ENCODE measurements at regions not wholly inside any gene's neighbourhood (a gene's known extent, or its start where the extent isn't known, plus 50 kb on each side); places are given as distances from the start of the nearest gene placed in this dataset.
"Not testable (repeated sequence)": the region's sequence is repeated elsewhere in the genome, so short reads cannot be mapped to it uniquely, and the experiment has no call there.

DNA sequence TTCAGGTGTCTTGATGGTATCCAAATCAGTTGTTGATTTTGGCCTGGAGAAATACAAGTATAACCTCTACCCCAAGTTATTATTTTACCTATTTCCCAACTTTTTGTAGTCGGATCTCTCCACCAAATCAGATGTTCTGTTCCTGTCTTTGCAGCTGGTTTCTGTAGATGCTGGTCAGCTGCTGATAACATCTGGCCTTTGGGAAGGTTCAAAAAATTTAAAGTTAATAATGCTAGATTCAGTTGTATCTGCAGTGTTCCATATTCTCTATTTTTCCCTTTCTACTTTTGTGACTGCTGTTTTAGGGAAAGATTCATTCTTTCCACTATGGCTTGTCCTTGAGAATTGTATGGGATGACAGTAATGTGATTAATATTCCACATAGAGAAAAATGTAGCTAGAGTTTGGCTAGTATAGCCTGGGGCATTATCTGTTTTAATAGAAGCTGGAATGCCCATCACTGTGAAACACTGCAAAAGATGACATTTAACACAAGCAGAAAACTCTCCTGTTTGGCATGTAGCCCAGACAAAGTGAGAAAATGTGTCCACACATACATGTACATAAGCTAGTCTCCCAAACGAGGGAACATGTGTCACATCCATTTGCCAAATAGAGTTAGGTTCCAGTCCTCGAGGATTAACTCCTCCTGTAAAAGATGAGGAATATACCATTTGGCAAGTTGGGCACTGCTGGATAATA, 99.2 kb downstream of the ZNF100 start:
- DNase-seq: peak; percentile 0

DNA sequence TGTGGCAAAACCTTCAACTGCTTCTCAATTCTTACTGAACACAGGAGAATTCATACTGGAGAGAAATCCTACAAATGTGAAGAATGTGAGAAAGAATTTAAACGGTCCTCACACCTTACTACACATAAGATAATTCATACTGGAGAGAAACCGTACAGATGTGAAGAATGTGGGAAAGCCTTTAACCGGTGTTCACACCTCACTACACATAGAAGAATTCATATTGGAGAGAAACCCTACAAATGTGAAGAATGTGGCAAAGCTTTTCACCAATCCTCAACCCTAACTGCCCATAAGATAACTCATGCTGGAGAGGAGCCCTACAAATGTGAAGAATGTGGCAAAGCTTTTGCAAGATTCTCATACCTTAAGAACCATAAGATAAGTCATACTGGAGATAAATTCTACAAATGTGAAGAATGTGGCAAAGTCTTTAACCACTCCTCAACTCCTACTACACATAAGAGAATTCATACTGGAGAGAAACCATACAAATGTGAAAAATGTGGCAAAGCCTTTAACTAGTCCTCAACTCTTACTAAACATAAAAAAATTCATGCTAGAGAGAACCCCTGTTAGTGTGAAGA, 111.7 kb downstream of the ZNF100 start:
- no peak for DNase-seq

DNA sequence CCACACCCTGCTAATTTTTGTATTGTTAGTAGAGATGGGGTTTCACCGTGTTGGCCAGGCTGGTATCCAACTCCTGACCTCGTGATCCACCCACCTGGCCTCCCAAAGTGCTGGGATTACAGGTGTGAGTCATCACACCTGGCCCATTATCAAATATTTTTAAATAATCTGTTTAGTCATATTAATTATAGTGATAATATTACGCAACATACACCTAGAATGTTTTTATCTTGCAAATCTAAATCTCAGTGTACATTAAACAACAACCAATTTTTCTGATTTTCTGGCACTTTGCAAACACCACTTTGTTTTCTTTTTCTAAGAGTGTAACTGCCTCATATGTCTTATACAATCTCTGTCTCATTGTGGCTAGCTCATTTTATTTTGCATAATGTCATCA, 115.9 kb downstream of the ZNF100 start:
- not testable (repeated sequence) for DNase-seq

DNA sequence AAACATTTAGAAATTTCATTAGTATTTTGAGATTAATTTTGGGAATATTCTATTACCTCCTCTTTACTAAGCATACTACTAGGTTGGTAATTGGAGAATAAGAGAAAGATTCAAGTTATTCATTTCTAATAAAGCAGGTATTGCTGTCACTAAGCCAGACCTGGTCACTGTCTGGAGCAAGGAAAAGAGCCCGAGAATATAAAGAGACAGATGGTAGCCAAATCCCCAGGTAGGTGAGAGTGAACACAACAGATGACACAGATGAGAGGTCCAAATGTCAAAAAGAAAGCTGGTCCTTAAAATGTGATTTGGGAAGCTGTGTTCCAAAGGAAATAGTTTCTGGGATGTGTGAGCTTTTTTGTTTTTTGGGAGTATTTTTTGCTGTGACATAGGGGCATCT, 128.6 kb downstream of the ZNF100 start:
- no peak for DNase-seq

DNA sequence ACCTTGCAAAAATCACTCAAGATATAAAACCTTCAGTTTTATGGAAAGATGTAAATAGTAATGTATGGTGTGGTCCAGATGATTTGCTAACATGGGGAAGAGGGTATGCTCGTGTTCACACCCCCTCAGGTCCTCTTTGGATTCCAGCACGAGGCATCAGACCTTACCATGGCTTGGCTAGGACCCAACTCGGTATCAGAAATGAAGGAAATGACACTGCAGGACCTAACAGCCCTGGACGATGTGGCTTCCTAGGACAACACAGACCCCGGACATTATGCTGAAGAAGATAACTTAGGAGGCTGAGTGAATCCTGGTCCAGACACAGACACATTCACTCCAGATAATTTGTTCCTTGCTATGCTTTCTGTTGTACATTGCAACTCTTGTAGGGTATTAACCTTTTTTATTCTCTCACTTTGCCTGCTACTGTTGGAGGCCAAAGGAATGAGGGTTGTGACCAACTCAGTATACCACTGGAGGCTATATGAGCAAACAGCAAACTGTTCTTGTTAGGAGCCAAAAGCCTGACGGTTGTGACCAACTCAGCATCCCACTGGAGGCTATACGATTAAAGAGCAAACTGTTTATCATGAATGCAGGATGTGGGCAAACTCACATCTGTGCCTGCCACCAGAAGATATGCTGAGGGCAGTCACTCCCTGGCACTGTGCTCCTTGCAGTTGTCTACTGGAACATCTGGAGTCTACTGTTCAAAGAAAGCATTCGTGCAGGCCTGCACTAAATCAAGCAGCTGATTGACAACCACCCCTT, 121.7 kb downstream of the ZNF429 start:
- no peak for DNase-seq

DNA sequence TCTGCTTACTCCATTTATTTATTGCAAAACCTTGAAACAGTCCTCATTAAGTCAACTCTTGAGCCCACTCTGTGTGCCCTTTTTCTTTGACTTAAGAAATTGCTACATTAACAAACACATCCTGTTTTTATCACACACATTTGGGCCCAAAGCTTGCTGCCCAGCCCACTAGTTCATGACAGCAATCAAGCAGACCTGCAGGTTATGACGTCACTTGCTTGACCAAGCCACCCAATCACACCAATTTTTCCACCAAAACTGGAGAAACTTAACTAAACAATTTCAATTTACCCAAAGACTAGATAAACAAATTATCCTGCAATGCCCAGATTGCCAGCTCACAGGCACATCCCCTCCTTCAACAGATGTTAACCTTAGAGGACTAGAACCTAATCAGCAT, 120.7 kb downstream of the ZNF429 start:
- DNase-seq: no peak

DNA sequence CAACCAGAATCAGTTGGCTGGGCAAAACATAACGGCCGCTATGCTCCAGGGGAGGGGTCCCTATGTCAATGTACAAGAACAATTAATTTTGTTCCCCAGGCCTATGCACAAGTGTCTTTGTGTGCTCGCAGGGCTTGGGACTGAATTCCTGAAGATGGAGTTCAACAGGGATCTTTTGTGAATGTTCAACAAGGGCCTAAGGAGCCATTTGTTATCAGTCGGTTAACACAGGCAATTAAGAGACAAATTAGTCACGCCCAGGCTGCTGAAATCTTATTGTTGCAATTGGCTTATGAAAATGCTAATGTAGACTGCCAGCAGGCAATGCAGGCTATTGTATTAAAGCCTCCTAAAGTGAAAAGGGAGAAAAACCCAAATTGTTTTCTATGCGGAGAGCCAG, 117.5 kb downstream of the ZNF429 start:
- no peak for DNase-seq

DNA sequence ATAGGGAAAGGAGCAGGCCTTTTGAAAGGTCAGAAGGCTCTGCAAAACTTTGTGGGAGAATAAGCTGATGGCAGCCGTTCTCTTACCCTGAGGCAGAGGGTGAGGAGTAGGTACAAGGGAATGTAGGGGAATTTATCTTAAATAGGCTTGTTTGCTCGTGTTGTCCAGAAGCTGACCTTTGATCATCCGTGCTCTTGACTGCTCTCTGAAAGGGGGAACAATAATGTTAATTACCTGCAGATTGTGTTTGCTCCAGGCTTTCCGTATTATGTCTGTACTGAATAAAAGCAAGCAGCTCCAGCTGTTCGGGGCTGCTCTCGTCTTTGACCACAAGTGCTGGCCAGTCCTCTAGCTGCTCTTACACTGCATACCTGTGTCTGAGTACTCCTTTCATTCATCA, 116.3 kb downstream of the ZNF429 start:
- DNase-seq: no peak

DNA sequence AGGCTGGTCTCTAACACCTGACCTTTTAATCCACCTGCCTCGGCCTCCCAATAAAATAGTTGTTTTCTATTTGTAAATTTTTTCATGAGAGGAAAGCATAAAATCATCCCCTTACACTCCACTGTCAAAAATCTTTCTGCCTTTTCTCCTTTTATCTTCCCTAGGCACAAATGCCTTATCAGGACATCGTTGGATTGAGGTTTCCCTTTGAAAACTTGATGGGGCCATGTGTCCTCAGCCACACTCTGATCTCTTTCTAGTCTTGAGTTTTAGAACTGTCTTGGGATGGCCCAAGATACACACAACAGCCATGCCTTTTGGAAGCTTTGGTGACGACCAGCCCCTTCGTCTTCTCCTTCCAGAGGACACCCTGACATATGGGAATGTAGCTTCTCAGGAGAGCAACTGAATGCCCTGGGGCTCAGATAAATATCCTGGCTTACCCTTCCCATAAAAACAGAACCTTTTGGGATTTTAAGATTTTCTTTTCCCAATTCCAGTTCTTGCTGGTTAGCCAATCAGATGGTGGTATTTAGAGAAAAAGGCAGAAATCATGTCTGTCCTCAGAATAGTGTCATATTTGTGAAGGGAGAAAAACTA, 112.4 kb downstream of the ZNF429 start:
- DNase-seq: no peak

DNA sequence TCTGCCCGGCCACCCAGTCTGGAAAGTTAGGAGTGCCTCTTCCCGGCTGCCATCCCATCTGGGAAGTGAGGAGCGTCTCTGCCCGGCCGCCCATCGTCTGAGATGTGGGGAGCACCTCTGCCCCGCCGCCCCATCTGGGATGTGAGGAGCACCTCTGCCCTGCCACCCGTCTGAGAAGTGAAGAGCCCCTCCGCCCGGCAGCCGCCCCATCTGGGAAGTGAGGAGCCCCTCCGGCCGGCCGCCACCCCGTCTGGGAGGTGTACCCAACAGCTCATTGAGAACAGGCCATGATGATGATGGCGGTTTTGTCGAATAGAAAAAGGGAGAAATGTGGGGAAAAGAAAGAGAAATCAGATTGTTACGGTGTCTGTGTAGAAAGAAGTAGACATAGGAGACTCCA, 109.4 kb downstream of the ZNF429 start:
- DNase-seq: not testable (repeated sequence)

DNA sequence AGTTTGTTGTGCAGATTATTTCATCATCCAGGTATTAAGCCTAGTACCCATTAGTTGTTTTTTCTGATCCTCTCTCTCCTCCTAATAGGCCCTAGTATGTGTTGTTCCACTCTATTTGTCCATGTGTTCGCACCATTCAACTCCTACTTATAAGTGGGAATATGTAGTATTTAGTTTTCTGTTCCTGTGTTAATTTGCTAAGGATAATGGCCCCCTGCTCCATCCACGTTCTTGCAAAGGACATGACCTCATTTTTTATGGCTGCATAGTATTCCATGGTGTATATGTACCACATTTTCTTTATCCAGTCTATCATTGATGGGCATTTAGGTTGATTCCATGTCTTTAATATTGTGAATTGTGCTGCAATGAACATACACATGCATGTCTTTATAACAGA, 107.8 kb downstream of the ZNF429 start:
- DNase-seq: not testable (repeated sequence)

DNA sequence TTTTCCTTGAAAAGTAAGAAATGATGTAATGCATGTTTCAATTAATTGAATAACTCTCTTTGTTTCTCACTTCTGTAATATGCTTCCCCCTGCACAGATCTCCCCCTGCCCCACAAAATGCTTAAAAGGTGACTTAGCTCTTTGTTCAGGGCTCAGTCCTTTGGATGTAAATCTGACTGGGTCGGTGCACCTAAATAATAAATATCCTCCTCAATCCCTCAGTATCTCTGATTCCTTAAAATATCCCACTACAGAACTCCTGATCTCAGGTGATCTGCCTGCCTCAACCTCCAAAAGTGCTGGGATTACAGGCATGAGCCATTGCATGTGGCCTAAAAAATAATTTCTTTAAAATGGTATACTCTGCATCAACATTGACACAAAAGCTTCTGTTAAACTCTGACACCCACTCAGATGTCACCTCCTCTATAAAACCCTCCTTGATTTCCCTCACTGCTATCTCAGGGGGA, 107.0 kb downstream of the ZNF429 start:
- no peak for DNase-seq

DNA sequence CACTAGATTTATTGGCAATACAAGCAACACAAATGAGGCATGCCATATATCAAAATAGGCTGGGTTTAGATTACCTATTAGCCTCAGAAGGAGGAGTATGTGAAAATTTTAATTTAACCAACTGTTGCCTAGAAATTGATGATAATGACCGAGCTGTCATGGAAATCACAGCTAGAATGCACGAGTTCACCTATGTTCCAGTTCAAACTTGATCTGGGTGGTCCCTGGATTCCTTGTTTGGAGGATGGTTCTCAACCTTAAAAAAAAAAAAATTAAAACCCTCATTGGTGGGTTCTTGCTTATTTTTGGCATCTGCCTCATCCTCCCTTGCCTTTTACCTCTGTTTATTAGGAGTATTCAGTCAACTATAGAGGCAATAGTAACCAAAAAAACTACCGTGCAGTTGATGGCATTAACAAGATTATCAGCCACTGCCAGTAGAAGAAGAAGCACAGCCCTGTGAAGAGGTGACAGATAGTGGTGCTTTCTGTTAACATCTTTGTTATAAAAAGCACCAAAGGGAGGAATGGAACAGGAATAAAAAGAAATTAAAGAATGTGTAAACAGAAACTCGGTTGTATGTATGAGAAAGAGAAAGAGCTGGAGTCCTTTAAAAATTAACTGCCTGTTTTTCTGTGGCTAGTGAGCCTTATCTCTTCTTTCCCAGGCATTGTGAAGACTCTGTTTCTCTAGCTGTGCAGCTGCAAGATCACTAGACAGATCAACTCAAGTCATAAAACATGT, 106.4 kb downstream of the ZNF429 start:
- DNase-seq: no peak

DNA sequence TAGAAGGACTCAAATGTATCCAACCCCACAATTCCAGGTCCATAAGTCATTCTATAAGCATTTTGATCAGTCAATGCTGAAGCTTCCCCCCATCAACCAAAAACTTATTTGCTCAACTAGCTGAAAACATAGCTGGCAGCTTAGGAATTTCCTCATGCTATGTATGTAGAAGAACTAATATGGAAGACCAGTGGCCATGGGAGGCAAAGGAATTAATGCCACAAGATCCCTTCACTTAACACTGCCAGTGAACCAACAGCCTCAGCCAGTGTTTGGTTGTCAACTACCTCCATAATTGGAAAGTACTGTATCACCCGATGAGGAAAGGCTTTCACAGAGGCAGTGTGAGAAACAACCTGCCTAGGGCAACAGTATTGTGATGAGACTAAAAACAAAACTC, 105.4 kb downstream of the ZNF429 start:
- no peak for DNase-seq

DNA sequence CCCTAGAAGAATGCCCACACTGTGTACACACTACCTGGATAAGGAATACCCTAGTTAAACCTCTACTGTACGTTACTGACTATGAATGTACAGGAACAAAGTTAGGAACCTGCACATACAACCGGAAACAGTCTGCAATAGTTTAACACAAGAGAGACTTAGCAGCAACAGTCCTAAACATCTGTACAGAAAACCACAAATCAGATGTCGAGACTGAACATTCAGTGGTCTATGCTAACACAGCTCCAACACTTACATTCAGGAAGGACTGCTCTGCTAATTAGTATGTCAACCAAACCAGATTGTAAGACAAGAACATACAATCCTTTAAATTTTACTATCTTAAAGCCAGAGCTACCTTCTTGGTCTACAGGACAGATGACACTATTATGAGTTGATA, 104.9 kb downstream of the ZNF429 start:
- no peak for DNase-seq

DNA sequence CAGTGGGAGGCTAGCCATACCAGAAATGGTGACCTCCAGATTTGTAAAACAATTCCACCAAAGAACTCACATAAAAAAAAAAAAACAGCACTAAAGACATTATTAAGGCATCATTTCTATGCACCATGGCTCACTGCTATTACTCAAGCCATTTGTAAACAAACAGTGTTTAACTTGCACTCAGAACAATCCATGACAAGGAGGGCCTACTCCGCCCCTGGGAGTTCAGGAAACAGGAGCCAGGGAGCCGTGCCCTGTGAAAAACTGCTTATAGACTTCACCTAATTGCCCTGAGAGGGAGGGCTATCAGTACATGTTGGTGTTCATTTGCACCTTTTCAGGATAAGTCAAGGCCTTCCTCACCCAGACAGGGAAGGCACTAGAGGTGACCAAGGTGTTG, 103.2 kb downstream of the ZNF429 start:
- no peak for DNase-seq

DNA sequence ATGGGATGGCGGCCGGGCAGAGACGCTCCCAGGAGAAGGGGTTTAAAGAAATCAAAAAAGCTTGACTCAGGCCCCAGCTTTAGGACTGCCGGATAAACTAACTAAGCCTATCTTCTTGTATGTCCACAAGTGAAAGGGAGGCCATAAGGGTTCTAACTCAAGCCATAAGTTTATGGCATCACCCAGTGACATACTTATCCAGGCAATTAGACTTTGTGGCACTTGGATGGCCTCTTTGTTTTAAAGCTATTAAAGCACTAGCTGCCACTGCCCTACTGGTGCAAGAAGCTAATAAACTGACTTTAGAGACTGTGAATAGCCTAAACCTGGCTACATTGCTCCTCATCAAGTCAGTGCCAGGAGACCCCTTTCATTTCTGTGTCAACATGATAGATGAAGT, 102.0 kb downstream of the ZNF429 start:
- DNase-seq: no peak

DNA sequence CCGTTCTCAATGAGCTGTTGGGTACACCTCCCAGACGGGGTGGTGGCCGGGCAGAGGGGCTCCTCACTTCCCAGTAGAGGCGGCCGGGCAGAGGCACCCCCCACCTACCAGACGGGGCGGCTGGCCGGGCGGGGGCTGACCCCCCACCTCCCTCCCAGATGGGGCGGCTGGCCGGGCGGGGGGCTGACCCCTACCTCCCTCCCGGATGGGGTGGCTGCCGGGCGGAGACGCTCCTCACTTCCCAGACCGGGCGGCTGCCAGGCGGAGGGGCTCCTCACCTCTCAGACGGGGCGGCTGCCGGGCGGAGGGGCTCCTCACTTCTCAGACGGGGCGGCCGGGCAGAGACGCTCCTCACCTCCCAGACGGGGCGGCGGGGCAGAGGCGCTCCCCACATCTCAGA, 101.6 kb downstream of the ZNF429 start:
- DNase-seq: not testable (repeated sequence)

DNA sequence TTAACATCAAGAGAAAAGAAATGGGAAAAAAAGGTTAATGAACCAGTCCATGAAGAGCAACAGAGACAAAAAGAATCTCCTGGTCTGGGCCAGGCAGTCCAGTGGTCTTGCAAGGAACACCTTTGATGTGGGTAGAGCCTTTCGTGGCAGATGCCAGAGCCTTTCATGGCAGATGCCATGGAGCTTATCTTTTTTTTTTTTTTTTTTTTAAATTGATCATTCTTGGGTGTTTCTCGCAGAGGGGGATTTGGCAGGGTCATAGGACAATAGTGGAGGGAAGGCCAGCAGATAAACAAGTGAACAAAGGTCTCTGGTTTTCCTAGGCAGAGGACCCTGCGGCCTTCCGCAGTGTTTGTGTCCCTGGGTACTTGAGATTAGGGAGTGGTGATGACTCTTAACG, 100.9 kb downstream of the ZNF429 start:
- not testable (repeated sequence) for DNase-seq

DNA sequence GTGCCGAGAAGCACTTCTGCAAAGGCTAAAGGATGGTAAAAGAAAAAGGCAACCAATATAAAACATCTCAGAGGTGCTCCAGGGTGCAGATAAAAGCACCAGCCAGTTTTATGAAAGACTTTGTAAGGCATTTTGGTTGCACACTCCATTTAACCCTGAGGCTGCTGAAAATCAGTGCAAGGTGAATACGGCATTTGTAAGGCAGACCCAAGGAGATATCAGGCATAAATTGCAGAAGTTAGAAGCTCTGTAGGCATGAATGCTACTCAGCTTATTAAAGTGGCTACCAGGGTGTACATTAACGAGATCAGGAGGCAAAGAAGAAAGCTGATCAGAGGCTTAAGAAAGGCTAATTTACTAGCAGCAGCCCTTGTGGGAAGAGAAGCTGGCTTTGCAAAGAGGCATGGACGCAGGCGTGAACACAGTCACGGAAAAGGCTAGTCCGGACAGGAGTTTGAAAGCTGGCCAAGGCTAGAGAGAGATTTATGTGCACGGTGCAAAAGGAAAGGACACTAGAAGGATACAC, 99.6 kb downstream of the ZNF429 start:
- peak; percentile 50 for DNase-seq
